GM20000 (cell line): ENCODE measurements at regions not wholly inside any gene's neighbourhood (a gene's known extent, or its start where the extent isn't known, plus 50 kb on each side); places are given as distances from the start of the nearest gene placed in this dataset.

Experiments
- DNase-seq: peaks from one replicate; pipeline ENCODE4 v3.0.0; 2012; ENCODE audit warnings: low spot score
- TF ChIP-seq, protein P1 (sequence below): IDR thresholded peaks from 2 replicates; pipeline ENCODE4 v1.5.1; 2012; ENCODE audit warnings: mild to moderate bottlenecking, control low read depth; ENCODE audit errors: extremely low read depth, missing control alignments

DNA sequence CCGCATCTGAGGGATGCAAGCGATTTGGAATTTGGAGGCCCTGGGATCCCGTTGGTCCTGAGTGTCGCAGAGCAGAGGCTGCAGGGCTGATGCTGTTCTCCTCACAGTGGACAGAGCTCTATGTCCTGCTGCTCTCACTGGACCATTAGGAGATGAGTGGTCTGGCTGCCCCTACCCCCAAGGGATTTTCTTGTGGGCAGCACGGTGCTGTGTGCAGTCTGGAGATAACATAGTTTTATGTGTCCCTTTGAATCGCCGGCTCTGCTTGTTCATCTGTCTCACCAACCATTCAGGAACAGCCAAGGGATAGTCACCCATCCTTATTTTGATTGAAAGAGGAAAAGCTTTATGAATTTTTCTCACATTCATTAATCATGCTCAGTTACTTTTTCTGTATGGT lies 49.9 kb downstream of the CHRM3 start:
- DNase-seq: no peak
- TF ChIP-seq, protein P1, sequence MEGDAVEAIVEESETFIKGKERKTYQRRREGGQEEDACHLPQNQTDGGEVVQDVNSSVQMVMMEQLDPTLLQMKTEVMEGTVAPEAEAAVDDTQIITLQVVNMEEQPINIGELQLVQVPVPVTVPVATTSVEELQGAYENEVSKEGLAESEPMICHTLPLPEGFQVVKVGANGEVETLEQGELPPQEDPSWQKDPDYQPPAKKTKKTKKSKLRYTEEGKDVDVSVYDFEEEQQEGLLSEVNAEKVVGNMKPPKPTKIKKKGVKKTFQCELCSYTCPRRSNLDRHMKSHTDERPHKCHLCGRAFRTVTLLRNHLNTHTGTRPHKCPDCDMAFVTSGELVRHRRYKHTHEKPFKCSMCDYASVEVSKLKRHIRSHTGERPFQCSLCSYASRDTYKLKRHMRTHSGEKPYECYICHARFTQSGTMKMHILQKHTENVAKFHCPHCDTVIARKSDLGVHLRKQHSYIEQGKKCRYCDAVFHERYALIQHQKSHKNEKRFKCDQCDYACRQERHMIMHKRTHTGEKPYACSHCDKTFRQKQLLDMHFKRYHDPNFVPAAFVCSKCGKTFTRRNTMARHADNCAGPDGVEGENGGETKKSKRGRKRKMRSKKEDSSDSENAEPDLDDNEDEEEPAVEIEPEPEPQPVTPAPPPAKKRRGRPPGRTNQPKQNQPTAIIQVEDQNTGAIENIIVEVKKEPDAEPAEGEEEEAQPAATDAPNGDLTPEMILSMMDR: no peak

DNA sequence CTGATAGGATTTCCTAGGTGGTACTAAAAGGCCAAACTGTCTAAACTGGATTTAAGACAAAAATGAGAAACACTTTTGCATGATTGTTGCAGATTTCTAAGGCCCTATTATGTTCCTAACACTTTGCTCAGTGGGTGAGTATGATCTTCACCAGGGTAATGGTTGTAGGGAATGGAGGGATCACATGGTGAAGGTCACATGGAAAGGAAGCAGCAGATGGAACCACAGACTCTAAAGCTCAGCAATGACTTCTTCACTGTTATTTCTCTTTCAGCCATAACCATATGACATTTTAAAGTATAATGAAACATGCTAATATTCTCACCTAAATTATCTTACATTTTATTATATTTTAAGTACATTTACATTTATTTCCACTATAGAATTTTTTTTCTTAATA lies 51.5 kb downstream of the CHRM3 start:
- TF ChIP-seq, protein P1: no peak
- DNase-seq: no peak

DNA sequence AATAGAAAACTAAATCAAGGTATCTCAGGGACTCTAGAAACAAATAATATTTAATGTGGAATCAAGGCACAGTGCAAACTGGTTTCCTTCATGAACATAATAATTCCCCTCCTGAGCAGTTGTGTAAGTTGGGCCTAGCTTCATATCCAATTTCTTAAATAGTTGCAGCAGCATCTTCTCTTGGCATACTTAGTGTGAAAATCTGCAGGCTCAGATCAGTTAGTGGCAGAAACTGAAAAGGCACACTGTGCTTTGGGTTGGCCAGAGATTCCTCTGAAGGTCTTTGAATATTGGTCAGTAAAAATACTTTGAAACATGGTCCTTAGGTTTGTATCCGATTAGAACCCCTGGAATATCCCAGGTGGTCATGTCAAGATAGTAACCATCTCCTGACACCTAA lies 52.5 kb downstream of the CHRM3 start:
- DNase-seq: no peak
- TF ChIP-seq, protein P1: no peak

DNA sequence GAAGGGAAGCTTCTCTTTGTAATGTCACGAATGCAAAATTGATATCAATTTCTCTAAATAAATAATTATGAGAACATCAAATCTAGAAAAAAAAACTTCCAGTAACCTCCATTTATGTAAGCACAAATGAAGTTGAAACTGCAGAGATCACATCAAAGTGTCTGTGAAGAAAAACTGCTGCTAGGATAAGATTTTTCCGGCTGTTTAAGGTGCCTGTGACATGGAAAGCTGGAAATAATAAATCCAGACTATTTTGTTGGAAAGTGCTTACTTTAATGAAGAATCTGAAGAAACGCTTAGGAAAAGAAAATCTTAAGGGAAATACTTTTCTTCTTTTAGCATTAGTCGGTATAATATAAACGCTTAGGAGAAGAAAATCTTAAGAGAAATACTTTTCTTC lies 57.0 kb downstream of the CHRM3 start:
- DNase-seq: no peak
- TF ChIP-seq, protein P1: no peak

DNA sequence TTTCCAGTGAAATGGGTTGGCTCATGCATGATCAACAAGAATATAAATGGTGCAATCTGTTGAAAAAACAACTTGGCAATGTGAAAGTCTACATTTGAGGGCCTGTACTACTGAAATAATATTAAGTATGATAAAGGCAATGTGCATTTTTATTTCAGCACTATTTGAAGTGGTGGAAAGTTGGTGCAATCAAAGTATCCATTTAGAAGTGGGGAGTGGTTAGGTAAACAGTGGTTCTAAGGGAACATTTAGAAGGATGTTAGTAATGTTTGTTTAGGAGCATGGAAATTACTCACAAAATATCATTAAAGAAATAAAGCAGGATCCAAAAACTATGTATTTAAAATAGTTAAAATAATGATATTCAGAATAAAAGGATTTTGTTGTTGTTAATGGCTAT lies 60.2 kb downstream of the CHRM3 start:
- TF ChIP-seq, protein P1: no peak
- DNase-seq: no peak

DNA sequence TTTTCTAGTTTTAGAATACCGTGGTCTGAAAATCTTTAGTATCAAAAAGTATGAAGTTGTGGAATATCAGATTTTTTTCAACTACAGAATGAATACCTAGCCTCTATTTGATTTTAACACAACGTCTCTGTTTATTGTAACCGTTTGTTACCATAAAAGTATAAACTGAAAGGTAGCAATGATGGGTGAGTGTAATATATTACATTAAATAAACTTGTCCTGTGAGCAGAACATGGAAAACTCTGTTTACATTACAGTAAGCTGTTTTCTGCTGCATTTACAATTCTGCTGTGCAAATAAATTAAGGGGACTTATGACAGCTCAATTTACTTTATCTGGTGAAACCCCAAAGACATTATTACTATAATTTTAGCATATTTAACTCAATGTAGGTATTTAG lies 62.5 kb downstream of the CHRM3 start:
- TF ChIP-seq, protein P1: no peak
- DNase-seq: no peak

DNA sequence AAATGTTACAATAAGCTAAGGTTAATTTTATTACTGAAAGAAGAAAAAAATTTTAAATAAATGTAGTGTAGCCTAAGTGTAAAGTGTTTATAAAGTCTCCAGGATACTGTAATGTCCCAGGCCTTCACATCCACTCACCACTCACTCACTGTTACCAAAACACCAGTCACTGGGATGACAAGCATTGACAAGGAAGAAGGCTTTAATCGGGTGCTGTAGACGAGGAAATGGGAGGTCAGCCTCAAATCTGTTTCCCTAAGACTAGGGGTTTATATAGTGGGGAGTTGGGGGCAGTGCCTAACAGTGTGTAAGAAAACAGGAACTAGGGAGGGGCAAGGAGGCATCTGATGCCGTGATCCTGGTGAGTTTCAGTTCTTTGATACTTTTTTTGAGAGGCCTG lies 69.4 kb downstream of the CHRM3 start:
- no peak for DNase-seq
- TF ChIP-seq, protein P1: no peak
